Activated naive CD8-positive, alpha-beta T cell (primary cell): ENCODE measurements at regions not wholly inside any gene's neighbourhood (a gene's known extent, or its start where the extent isn't known, plus 50 kb on each side); places are given as distances from the start of the nearest gene placed in this dataset.
A peak's percentile ranks its signal among the peaks of the same experiment; 100 is the strongest.
"Not testable (repeated sequence)": the region's sequence is repeated elsewhere in the genome, so short reads cannot be mapped to it uniquely, and the experiment has no call there.

Experiments used
- H3K27ac Mint-ChIP-seq: one replicate; pipeline ENCODE4 v1.8.0; 2021; ENCODE audit warnings: mixed read lengths
- H3K27me3 Mint-ChIP-seq: one replicate; pipeline ENCODE4 v1.8.0; 2021; ENCODE audit warnings: mixed read lengths
- H3K36me3 Mint-ChIP-seq: one replicate; pipeline ENCODE4 v1.8.0; 2021; ENCODE audit warnings: mixed read lengths
- H3K4me1 Mint-ChIP-seq: one replicate; pipeline ENCODE4 v1.8.0; 2021; ENCODE audit warnings: low read depth, mixed read lengths
- H3K4me3 Mint-ChIP-seq: one replicate; pipeline ENCODE4 v1.8.0; 2021; ENCODE audit warnings: mild to moderate bottlenecking, mixed read lengths
- H3K9me3 Mint-ChIP-seq: one replicate; pipeline ENCODE4 v1.8.0; 2021; ENCODE audit warnings: low read depth, mixed read lengths

DNA sequence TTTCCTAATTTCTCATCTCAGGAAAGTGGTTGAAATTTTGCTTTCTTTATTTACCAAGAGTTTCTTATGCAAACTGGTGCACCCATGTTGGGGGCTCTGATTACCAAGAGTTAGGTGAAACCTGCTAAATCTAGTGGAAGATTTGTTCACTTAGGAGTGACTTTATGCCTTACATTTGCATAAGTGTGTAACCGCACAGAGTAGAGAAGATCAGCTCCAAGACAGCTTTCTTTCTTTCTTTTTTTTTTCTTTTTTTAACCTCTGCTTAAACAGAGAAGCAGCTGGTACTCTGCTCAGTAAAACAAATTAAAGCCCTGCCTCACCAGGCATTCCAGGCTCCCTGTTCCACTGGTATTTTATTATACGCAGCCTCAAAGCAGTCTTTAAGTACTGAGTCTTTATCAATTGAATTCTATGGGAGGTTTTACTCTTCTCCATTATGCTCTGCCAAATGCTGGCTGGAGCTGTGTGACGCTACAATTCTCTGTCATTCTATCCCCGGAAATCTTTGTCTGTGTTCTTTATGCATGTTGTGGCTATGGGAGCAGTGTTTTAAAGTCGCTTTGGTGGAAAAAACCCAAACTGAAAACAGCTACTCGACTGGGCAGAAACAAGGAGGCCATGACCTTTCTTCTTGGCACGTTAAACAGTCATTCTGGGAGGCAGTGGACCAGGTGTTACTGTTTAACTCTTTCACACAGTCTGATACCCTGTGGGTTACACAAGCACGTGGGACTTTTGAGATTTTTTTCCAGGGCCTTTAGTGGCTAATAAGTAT is 55.2 kb upstream of the GBE1 start:
- peaks cover 3% of the 10 kb centered on the region for H3K9me3 Mint-ChIP-seq
- H3K4me1 Mint-ChIP-seq = peaks cover 3% of the 10 kb centered on the region
- peaks cover 3% of the 10 kb centered on the region for H3K27me3 Mint-ChIP-seq
- no peak overlapping the region for H3K4me3 Mint-ChIP-seq
- peak overlapping the region; percentile 18 for H3K27ac Mint-ChIP-seq
- peaks cover 3% of the 10 kb centered on the region for H3K36me3 Mint-ChIP-seq

DNA sequence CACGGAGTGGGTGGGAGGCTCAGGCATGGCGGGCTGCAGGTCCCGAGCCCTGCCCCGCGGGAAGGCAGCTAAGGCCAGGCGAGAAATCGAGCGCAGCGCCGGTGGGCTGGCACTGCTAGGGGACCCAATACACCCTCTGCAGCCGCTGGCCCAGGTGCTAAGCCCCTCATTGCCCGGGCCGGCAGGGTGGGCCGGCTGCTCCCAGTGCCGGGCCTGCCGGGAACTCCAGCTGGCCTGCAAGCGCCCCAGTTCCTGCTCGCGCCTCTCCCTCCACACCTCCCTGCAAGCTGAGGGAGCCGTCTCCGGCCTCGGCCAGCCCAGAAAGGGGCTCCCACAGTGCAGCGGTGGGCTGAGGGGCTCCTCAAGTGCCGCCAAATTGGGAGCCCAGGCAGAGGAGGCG is 50.7 kb upstream of the GBE1 start:
- not testable (repeated sequence) for H3K27ac Mint-ChIP-seq, H3K36me3 Mint-ChIP-seq, H3K27me3 Mint-ChIP-seq, H3K4me1 Mint-ChIP-seq, H3K9me3 Mint-ChIP-seq, H3K4me3 Mint-ChIP-seq
